Fibroblast of villous mesenchyme (primary cell): ENCODE measurements at regions not wholly inside any gene's neighbourhood (a gene's known extent, or its start where the extent isn't known, plus 50 kb on each side); places are given as distances from the start of the nearest gene placed in this dataset.

Source experiments
- DNase-seq: peaks from one replicate; pipeline ENCODE4 v3.0.0-alpha.2; 2010; ENCODE audit warnings: low read depth
- H3K4me3 ChIP-seq: 2 replicates; pipeline ENCODE4 v1.5.1; 2011; ENCODE audit warnings: low read depth, mild to moderate bottlenecking, low read length
- TF ChIP-seq, protein P1 (sequence below): IDR thresholded peaks from 2 replicates; pipeline ENCODE4 v1.5.1; 2012; ENCODE audit warnings: low read depth, mild to moderate bottlenecking, low read length; ENCODE audit not compliant: insufficient read depth

DNA sequence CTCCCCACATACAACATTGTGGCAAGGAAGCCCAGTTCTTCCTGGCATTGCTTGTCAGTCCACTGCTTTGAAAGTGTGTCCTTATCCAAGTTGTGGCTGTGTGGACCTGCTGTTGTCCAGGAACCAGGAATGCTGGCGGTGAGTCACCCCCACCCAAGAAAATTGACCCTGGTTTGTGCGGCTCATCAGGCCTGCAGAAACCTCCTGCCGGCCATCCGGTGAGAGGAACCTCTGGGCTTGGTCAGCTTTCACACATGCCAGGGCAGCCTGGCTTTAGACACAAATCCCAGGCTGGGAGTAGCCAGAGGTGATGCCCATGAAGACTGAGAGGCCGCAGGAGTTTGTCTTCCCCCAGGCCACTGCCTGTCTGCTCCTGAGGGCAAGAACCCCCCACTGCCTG, 223.6 kb downstream of the TTLL2 start:
- DNase-seq: no peak
- H3K4me3 ChIP-seq: no peak overlapping the region
- TF ChIP-seq, protein P1, sequence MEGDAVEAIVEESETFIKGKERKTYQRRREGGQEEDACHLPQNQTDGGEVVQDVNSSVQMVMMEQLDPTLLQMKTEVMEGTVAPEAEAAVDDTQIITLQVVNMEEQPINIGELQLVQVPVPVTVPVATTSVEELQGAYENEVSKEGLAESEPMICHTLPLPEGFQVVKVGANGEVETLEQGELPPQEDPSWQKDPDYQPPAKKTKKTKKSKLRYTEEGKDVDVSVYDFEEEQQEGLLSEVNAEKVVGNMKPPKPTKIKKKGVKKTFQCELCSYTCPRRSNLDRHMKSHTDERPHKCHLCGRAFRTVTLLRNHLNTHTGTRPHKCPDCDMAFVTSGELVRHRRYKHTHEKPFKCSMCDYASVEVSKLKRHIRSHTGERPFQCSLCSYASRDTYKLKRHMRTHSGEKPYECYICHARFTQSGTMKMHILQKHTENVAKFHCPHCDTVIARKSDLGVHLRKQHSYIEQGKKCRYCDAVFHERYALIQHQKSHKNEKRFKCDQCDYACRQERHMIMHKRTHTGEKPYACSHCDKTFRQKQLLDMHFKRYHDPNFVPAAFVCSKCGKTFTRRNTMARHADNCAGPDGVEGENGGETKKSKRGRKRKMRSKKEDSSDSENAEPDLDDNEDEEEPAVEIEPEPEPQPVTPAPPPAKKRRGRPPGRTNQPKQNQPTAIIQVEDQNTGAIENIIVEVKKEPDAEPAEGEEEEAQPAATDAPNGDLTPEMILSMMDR: no peak

DNA sequence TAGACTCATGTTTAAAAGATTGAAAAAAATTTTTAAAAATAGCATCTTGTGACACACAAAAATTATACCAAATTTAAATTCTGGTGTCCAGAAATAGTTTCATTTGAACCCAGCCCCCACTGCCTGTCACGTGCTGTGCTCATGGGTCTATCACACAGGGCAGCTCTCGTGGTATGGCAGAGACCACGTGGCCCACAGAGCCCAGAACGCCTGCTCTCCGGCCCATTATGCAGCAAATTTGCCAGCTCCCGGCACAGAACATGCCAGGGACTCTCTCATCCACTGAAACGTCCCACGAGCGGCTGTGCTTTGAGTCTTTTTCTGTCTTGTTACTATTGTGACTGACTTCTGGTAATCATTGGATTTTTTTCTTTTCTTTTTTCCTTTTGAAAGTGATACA, 224.3 kb downstream of the TTLL2 start:
- TF ChIP-seq, protein P1: no peak
- H3K4me3 ChIP-seq: no peak overlapping the region
- no peak for DNase-seq

DNA sequence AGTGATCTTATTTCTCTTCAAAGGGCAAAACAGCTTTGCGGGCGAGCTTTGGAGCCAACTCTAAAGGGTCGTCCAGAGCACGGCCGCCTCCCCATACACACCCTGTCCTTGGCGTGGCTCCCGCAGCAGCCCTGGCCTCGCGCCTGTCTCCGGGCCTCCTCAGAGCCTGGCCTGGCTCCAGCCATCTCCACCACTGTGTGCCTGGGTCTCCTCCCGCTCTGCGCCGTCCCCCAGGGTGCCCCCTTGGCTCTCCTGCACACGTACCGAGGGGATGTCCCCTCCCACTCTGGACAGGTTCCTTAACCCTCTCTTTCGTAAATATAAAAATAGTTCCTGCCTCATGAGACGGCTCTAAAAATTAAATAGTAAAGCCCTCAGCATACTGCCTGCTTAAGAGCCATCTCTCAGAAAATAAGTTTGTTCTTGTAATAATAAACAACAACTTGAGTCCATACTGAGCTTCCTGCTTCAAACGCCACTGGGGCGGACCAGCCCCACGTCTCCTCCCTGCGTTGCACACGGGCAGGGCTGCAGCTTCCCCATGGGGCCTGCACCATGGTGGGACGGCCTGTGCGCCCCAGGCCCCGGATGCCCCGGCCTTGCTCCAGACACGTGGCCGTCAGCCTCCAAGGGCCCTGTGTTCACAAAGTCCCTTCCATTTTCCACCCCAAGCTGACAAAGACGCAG, 226.2 kb downstream of the TTLL2 start:
- H3K4me3 ChIP-seq: no peak overlapping the region
- TF ChIP-seq, protein P1: no peak
- no peak for DNase-seq

DNA sequence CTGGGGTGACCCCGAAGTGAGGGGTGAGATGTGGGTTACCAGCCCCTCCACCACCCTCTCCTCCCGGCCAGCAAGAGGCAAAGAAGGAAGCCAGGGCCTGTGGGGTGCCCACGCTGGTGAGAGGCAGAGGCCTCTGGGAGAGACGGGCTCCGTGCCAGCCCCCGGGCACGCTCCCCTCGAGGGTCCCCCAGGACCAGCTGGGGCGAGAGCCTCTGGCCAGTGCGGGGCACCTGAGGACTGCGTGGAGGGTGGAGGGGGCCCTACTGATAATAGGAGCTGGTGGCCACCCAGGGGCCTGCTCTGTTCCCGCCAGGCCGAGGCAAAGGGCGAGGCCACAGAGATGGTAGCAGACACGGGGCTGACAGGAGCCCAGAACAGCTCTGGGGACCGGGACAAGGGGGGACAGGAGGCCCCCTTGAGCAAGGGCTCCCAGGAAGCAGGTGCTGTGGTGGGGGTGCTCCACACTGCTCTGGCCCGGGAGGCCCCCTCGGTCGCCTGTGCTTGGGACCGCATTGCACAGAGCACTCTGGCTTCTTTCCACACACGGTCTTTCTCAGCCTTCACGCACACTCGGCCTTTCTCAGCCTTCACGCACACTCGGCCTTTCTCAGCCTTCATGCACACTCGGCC, 226.9 kb downstream of the TTLL2 start:
- DNase-seq: no peak
- TF ChIP-seq, protein P1: no peak
- no peak overlapping the region for H3K4me3 ChIP-seq

DNA sequence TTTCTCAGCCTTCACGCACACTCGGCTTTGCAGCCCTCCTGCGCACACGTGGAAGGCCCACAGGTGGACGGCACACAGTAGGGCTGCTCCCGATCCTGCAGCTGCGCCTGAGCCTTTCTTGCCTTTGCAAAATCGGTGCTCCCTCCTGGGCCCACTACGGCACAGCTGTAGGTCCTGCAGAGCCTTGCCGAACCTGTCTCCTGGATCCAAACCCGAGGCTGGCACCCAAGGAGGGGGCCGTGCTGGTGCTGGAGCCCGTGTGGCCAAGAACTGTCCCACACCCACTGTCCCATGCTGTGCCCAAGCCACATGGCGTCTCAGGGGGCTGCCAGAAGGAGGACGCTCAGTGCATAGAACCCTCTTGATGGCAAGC, 227.4 kb downstream of the TTLL2 start:
- H3K4me3 ChIP-seq: no peak overlapping the region
- DNase-seq: no peak
- TF ChIP-seq, protein P1: no peak

DNA sequence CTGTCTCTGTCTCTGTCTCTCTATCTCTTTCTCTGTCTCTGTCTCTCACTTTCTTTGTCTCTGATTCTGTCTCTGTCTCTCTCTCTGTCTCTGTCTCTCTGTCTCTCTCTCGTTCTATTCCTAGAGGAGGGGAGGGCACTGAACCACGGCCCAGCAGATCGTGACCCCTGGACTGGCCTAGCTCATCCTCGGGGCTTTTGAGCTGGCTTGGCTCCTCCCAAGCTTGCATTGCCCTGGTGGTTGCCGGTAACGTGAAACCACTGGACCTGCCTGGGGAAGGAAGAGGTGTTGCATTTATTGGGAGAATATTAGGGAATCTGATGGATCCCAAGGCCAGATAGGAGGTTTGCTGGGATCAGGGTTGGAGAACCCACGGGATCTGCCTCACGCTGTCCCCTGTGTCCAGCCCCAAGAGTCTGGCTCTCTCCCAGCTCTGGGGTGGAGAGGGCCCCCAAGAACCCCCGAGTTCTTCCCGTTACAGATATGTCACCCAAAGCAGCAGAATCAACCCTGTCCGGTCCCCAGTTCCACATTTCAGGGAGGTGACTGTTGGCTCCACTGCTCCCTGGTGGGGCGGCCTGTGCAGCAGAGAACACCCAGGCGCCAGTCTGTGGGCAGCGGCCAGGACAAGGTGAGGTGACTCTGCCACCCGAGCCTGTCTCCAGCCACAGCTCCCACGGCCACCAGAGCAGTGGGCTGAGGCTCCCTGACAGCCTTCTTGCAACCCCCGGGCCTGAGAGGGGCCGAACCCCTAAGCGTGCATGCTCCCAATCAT, 228.3 kb downstream of the TTLL2 start:
- no peak for DNase-seq
- TF ChIP-seq, protein P1: no peak
- H3K4me3 ChIP-seq: no peak overlapping the region
